ENCODE measurements at regions not wholly inside any gene's neighbourhood (a gene's known extent, or its start where the extent isn't known, plus 50 kb on each side); places are given as distances from the start of the nearest gene placed in this dataset.

DNA sequence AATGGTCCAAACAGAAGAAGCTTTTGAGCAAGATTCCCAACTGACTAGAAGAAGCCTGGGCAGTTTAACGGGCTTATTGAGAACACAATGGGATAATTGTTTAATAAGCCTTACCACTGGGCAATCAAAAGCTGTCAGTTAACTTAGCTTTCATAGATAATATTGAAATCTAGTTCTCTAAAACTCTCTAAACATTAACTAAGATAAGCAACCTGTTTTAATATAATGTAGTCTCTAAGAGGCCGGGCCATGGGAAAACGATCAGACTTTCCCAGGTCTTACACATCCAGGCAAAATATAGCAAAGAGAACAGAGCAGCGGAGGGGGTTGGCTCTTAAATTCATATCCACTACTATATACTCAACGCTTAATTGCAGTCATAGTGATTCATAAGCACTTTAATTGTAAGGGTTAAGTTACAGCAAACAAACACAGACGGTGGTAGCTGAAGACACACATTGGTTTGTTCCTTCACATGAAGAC is 128.0 kb upstream of the FAM83B start:
- DNase-seq = no peak

DNA sequence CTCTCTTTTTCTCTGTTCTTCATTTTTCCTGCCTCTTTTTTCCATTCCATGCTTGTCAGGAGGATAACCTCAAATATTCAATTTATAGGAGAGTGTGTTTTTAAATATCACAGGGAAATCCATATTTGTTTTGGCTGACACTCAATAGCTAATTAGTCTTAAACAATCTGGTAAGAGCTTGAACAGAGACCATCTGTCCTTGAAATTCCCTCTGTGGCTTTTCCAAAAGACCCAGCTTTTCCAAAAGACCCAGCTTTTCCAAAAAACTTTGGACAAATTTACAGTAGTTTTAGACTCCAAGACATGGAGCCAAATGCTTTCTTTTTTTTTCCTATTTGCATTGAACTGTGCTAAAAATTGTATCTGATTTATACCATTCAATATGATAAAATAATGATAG is 127.4 kb upstream of the FAM83B start:
- no peak for DNase-seq

DNA sequence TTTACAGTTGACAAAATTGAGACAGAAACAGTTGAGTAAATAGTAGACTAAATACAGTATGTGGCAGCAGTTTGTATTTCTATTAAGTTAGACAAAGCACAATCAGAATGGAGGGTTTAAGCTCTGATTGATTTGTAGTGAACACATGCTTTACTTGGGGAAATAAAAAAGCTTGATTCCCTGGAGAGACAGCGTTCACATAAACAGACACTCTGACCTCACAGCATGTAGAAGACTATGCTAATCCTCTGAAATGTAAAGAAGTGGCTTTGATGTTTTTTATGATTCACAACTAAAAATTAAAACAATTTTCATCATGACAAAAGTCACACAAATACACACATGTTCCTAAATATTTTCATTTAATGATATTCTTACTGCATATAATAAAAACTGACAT is 126.9 kb upstream of the FAM83B start:
- no peak for DNase-seq

DNA sequence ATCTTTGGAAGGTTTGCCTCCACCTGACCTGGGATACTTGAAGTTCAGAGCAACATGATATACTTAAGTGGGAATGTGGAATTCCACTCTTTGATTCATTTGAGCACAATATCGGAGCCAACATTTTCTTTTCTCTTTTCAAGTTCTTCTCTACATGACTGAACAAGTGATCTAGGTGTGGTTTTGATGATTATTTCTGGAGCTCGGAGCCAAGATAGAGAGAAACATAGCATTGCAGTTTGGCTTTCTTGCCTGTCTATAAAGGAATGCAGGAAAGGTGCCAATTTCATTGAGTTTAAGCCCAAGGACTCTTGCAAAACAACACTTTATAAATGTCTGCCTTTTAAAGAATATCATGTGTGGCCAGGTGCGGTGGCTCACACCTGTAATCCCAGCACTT is 124.2 kb upstream of the FAM83B start:
- no peak for DNase-seq

DNA sequence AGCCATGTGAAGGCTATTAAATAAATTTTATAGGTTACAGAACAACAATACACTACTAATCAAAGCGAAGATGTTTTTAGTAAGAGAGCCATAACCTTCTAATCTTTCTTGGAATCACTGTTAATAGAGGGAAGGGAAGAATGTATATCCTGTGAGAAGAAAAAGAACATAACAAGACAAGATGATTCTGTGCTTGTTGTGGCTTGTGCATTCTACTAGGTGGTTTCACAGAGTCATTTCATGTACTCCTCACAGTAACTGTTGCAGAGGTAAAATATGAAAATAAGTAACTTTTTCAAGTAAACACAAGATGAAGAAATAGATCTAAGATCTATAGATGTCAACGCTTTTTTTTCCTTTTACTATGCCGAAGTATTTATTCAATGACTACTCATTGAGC is 116.9 kb upstream of the FAM83B start:
- no peak for DNase-seq

DNA sequence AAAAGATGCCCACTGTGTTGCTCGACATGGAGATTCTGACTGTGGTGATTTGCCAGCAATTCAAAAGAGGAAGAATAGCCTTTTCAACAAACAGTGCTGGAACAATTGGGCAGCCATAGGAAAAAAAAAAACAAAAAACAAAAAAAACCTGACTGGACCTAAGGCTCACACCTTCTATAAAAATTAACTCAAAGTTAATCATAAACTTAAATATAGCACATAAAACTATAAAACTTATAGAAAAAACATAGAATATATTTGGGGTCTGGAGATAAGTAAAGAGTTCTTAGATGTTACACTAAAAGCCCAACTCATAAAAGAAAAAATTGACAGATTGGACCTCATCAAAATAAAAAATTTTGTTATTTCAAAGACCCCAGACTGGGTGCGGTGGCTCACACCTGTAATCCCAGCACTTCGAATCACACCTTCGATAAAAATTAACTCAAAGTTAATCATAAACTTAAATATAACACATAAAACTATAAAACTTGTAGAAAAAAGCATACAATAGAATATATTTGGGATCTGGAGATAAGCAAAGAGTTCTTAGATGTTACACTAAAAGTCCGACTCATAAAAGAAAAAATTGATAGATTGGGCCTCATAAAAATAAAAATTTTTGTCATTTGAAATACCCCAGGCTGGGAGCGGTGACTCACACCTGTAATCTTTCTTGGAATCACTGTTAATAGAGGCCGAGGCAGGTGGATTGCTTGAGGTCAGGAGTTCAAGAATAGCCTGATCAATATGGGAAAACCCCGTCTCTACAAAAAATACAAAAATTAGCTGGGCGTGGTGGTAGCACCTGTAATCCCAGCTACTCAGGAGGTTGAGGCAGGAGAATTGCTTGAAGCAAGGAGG is 115.6 kb upstream of the FAM83B start:
- no peak for DNase-seq

DNA sequence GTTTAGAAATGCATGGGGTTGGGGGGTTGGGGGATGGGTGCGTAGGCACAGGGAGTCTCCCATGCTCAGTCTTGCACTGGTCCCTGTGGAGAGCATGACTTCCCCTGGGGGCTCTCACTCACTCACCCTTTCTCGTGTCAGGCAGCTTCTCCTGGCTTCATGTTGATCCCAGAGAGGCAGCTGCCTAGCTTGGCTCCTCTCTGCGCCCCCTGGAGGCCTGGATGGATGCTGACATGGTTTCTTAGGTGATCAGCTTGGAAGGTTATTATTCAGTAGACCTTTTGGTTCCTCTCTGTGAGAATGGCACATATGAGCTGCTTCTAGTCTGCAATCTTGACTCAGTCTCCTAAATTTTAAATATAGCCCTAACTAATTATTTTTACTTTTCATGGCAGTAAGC is 109.3 kb upstream of the FAM83B start:
- DNase-seq = no peak

DNA sequence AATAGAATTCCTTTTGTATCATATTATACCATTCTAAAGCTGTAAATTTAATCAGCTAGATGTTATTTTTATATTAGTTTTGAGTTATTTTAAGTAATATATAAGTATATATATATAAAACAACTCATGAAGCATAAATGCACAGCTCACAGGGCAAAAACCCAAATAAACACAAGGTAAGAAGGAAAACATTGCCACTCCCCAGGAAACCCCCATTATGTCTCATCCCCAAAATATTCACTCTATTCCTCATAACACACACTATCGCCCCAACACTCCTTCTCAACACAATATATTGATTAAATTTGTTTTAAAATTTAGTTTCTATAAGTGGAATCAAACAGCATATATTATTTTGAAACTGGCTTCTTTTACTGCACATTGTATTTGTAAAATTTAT is 98.6 kb upstream of the FAM83B start:
- DNase-seq = no peak

DNA sequence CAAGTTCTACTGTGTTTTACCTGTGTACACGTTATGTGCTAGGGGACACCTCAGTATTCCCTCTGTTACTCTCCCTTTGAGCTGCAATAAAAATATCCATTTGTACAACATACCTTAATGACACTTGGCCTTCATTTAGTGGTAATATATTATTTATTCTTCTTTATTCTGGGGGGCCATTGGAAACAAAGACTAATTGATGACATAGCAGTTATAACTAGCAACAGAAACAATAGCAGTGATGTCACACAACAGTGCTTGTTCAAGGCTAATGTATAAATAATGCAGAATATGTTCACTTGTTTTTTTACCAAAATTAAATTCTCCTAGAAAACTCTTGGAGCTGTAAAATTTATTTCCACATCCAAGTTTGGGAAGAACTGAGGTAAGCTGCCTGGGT is 92.2 kb upstream of the FAM83B start:
- no peak for DNase-seq

DNA sequence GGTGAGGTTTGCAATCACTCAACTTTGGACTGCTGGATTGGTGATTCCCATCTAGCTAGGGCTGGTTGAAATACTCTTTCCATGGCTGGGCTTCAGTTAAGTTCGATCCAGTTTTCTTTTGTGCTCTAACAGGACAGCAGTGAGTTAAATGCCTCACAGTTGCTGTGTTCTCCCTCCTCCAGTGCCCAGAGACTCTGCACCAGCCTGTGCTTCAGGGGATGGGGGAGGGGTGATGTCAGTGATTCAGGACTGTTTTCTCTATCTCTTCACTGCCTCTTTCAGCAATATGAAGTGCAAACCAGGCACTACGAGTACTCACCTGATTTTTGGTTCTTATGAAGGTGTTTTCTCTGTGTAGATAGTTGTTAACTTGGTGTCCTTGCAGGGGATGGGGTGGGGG is 88.2 kb upstream of the FAM83B start:
- DNase-seq = no peak

DNA sequence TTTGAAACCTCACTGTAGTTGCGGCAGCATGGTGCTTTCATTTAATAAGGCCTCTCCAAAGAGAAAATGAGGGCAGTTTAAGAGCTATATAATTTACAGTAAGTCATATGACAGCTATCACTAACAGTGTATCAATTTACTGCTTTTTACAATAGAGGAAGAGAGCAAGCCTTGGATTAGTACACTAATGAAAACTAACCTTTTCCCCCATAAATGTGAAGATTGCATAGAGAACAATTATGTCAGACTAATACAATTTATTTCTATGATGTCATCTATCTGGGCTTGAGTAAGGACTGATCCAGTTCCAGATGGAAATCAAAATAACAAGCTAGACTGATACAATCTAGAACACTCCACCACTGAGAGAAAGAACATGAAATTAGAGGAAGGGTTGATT is 78.1 kb upstream of the FAM83B start:
- DNase-seq = no peak

DNA sequence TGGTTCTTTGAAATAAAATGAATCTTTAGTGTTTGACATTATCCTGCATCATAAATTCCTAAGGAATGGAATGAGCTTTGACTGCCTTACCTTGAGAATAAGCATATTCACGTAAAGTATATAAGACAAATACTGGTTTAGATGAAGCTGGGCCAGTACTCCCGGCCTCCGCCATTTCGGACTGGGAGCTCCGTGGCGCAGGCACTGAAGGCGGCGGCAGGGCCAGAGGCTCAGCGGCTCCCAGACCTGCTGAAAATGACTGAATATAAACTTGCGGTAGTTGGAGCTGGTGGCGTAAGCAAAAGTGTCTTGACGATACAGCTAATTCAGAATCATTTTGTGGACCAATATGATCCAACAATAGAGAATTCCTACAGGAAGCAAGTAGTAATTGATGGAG is 76.2 kb upstream of the FAM83B start:
- no peak for DNase-seq

DNA sequence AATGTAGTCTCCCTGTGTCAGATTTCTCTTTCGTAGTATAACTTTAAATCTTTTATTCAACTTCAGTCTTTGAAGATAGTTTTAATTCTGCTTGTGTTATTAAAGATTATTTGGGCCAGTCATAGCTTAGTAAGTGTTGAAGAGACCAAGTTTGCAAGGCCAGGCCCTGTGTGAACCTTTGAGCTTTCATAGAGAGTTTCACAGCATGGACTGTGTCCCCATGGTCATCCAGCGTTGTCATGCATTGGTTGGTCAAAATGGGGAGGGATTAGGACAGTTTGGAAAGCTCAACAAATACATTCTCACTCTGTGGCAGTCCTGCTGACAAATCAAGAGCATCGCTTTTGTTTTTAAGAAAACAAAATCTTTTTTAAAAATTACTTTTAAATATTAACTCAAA is 74.6 kb upstream of the FAM83B start:
- no peak for DNase-seq

DNA sequence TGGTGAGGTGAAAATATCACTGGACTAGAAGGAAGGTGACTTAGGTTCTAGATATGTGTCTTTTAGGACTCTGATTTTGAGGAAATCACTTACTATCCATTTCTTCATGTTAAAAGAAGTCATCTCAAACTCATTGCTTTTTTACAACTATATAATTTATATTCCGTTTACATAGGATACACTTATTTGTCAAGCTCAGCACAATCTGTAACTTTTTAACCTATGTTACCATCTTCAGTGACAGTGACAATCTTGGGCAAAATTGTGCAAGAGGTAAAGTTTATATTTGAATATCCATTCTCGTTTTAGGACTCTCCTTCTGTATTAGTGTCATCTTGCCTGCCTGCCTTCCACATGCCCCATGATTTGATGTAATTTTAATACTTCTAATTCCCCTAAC is 74.0 kb upstream of the FAM83B start:
- DNase-seq = no peak

DNA sequence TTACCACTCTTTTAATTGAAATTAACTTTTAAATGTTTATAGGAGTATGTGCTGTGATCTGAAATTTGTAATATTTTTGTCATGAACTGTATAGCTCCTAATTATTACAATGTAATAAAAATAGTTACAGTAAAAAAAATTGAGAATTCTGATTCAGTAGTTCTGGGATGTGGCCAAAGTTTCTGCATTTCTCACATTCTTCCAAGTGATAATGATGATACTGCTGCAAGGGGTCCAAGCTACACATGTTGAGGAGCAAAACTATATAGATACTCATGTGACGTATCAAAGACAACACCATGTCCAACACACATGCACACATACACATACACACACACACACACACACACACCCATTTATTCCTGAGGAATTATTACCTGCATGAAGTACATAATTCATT is 71.0 kb upstream of the FAM83B start:
- no peak for DNase-seq

DNA sequence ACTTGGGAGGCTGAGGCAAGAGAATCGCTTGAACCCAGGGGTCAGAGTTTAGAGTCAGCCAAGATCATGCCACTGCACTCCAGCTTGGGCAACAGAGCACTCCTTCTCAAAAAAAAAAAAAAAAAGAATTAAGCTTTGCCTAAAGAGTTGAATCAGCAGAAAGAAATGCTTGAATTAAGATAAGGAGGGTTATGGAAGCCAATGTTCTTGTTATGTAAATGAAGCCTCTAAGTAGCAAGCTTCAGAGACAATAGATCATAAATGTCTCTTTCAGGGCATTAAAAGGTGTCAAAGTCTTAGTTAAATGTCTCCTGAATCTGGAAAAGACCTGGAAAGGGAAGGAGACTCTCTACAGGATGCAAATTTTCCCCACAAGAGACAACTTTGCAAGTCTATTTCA is 69.7 kb upstream of the FAM83B start:
- no peak for DNase-seq

DNA sequence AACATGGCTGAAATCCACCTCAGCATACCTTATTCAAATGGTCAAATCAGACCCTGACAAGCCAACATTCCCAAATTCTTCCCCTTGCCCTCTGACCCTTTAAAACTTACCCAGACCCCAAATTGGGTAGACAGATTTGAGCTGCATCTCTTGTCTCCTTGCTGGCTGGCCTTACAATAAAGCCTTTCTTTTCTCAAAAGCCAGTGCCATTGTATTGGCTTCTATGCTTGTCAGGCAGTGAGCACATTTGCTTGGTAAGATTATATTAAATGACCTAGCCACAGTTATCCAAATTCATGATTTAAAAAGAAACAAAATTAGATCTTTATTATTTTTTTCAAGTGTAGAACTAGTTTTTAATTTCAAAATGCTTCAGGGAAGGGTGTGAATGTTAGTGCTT is 67.8 kb upstream of the FAM83B start:
- no peak for DNase-seq

DNA sequence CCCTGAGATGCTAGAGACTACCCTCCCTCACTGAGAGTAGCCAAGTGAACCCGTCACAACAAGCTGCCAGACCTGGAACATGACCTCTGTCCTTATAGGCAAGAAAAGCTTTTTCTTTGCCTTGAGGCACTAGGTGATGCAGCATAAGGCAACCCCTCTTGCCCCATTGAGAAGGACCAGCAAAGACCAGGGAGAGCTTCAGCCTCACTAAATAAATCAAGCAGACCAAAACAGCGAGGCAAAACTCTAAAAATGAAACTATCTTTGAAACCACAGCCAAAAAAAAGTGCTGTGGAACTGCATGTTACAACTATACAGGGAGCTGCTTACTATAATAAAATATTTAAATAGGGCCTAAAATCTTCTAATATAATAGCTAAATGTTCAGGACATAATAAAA is 62.6 kb upstream of the FAM83B start:
- no peak for DNase-seq

DNA sequence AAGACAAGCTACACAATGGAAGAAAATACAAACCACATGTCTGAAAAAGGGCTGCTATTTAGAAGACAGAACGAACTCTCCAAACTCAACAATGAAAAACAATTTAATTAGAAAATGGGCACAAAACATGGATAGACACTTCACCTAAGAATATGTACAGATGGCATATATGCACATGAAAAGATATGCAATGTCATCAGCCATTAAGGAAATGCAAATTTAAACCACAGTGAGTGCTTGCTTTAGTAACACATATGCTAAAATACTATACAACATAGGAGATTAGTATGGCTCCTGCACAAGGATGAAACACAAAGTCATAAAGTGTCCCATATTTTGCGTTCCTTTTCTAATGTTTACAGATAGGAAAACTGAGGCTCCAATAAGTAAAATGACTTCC is 60.4 kb upstream of the FAM83B start:
- no peak for DNase-seq

DNA sequence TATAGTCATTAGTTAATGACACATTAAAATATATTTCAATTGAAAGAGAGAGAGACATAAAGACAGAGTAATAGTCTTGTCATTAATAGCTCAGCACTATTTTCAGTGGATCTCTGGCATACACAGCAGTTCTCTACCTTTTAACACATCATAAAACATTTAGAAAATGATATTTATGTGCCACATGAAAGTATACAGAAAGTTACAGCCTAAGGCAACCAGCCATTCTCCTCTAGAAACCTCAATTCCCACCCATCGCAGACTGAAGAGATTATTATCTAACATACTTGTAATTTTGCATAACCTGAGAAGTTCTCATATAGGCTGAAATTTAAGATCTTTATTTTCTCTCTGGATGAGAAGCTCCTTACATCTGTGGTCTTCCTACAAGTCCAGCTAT is 58.7 kb upstream of the FAM83B start:
- DNase-seq = no peak

All from left kidney (tissue), 1 donor.